GM12878 (cell line): ENCODE measurements at regions not wholly inside any gene's neighbourhood (a gene's known extent, or its start where the extent isn't known, plus 50 kb on each side); places are given as distances from the start of the nearest gene placed in this dataset.

Experiments used
- ATAC-seq: fragments of 200-7000 bp; cut with Tn5 transposase; 3 replicates; pipeline ENCODE4 v1.9.1; 2020; ENCODE audit warnings: mild to moderate bottlenecking, moderate library complexity
- BruUV-seq: library from RNA; stranded (reverse); fragments of 400-500 nt; replicated peaks from 2 replicates; lab custom pipeline; 2021; lab: Mats Ljungman, UMichigan
- CTCF ChIA-PET: fragments of 300-600 bp; sonication (Branson Sonifier 250); formaldehyde crosslinking; extraction: SDS; loops from one replicate; lab custom pipeline; 2021; ENCODE audit warnings: inconsistent platforms; lab: Yijun Ruan, JAX
- POLR2A ChIA-PET: fragments of 350-600 bp; formaldehyde crosslinking; extraction: SDS; loops from one replicate; lab custom pipeline; 2021; ENCODE audit warnings: inconsistent platforms; lab: Charles Lee
- RAD21 ChIA-PET: fragments of 300-600 bp; sonication (Branson Sonifier 250); formaldehyde crosslinking; loops from one replicate; lab custom pipeline; 2023; ENCODE audit warnings: antibody characterized with exemption; ENCODE audit not compliant: unreplicated experiment; lab: Charles Lee
- SMC1A ChIA-PET: fragments of 300-600 bp; sonication (Branson Sonifier 250); formaldehyde crosslinking; loops from one replicate; lab custom pipeline; 2023; ENCODE audit not compliant: unreplicated experiment, uncharacterized antibody; lab: Charles Lee
- DNase-seq: peaks from one replicate; pipeline ENCODE4 v3.0.0-alpha.2; 2011; ENCODE audit warnings: low read depth, low spot score
- FAIRE-seq: peaks from 3 replicates; lab custom pipeline; 2011; peaks lifted over from hg19 to GRCh38; lab: Jason Lieb, UNC
- H2AFZ ChIP-seq: 2 replicates; pipeline ENCODE4 v1.6.0; 2011; ENCODE audit warnings: low read depth, low read length, control low read depth; ENCODE audit not compliant: control insufficient read depth
- H3K27ac ChIP-seq: 2 replicates; pipeline ENCODE4 v1.5.1; 2011; ENCODE audit warnings: control low read depth; ENCODE audit not compliant: control insufficient read depth, insufficient read depth
- H3K27me3 ChIP-seq, 2 experiments: replicated peaks in 1 of 2; 2 replicates each; pipeline versions ENCODE4 v1.6.0 to v1.6.1; 2011; ENCODE audit warnings: low read length in 1 of 2; ENCODE audit not compliant: control insufficient read depth in 2 of 2, insufficient read depth in 2 of 2
- H3K36me3 ChIP-seq, 2 experiments: 2 replicates each; pipeline ENCODE4 v1.5.1; 2011; ENCODE audit warnings: low read length in 1 of 2; ENCODE audit not compliant: control insufficient read depth in 2 of 2, insufficient read depth in 2 of 2
- H3K4me1 ChIP-seq: 2 replicates; pipeline ENCODE4 v1.6.1; 2011; ENCODE audit warnings: mild to moderate bottlenecking, low read length, moderate library complexity, mixed read lengths; ENCODE audit not compliant: control insufficient read depth, insufficient read depth
- H3K4me2 ChIP-seq: 2 replicates; pipeline ENCODE4 v1.6.0; 2011; ENCODE audit warnings: control low read depth; ENCODE audit not compliant: control insufficient read depth, insufficient read depth
- H3K4me3 ChIP-seq: fragments of 200-600 bp; sonication (generic); 2 replicates; pipeline ENCODE4 v1.5.1; 2016
- H3K79me2 ChIP-seq: 2 replicates; pipeline ENCODE4 v1.6.0; 2011; ENCODE audit warnings: low read length; ENCODE audit not compliant: control insufficient read depth, insufficient read depth
- H3K9ac ChIP-seq: 2 replicates; pipeline ENCODE4 v1.8.0; 2011; ENCODE audit warnings: low read length, control low read depth, mixed read lengths; ENCODE audit not compliant: control insufficient read depth, insufficient read depth
- H3K9me3 ChIP-seq: replicated peaks from 3 replicates; pipeline ENCODE4 v1.5.1; 2011; ENCODE audit warnings: mild to moderate bottlenecking, low read length; ENCODE audit not compliant: control insufficient read depth, insufficient read depth
- H4K20me1 ChIP-seq: 2 replicates; pipeline ENCODE4 v1.6.0; 2011; ENCODE audit not compliant: control insufficient read depth, insufficient read depth
- ATF7 ChIP-seq: fragments of 450-650 bp; IDR thresholded peaks from 2 replicates; pipeline ENCODE4 v1.6.1; 2016; ENCODE audit warnings: low read depth, mild to moderate bottlenecking
- BMI1 ChIP-seq: fragments of 450-650 bp; IDR thresholded peaks from 2 replicates; pipeline ENCODE4 v1.6.1; 2016; ENCODE audit warnings: mild to moderate bottlenecking, moderate library complexity, borderline replicate concordance
- CBX3 ChIP-seq: fragments of 200-600 bp; sonication (generic); IDR thresholded peaks from 2 replicates; pipeline ENCODE4 v1.6.1; 2016; ENCODE audit warnings: low read depth, borderline replicate concordance
- CTCF ChIP-seq, 3 experiments: IDR thresholded peaks in 2 of 3; conservative IDR thresholded peaks in 1 of 3; 2 replicates each; pipeline ENCODE4 v1.5.1; 2011; ENCODE audit warnings: low read depth in 3 of 3, low read length in 3 of 3, mild to moderate bottlenecking in 3 of 3, control low read depth in 2 of 3, moderate library complexity in 2 of 3, inconsistent platforms in 1 of 3, mixed read lengths in 1 of 3; ENCODE audit not compliant: control insufficient read depth in 2 of 3, insufficient read depth in 1 of 3; ENCODE audit errors: extremely low read depth in 1 of 3
- NKRF ChIP-seq: fragments of 450-650 bp; conservative IDR thresholded peaks from 2 replicates; pipeline ENCODE4 v1.6.1; 2017; ENCODE audit warnings: mild to moderate bottlenecking, moderate library complexity
- NR2C1 ChIP-seq: fragments of 450-650 bp; IDR thresholded peaks from 2 replicates; pipeline ENCODE4 v1.6.1; 2017; ENCODE audit warnings: antibody characterized with exemption, mild to moderate bottlenecking, moderate library complexity
- POLR2AphosphoS2 ChIP-seq: IDR thresholded peaks from 2 replicates; pipeline ENCODE4 v1.6.1; 2011; ENCODE audit warnings: low read depth, mild to moderate bottlenecking, low read length, improper control_type of control experiment, moderate library complexity
- RFX5 ChIP-seq: IDR thresholded peaks from 2 replicates; pipeline ENCODE4 v1.6.1; 2011; ENCODE audit warnings: low read depth, low read length, improper control_type of control experiment
- SMC3 ChIP-seq: IDR thresholded peaks from 2 replicates; pipeline ENCODE4 v1.6.1; 2011; ENCODE audit warnings: low read length, improper control_type of control experiment, borderline replicate concordance
- SP1 ChIP-seq: IDR thresholded peaks from one replicate; pipeline ENCODE4 v1.6.1; 2011; ENCODE audit warnings: low read depth, low read length
- SREBF2 ChIP-seq: IDR thresholded peaks from 2 replicates; pipeline ENCODE4 v1.6.1; 2012; ENCODE audit warnings: mild to moderate bottlenecking, low read length
- SUZ12 ChIP-seq: fragments of 200-600 bp; sonication (generic); IDR thresholded peaks from one replicate; pipeline ENCODE4 v1.6.1; 2018; ENCODE audit warnings: antibody characterized with exemption, mild to moderate bottlenecking; ENCODE audit not compliant: unreplicated experiment
- TARDBP ChIP-seq: IDR thresholded peaks from 2 replicates; pipeline ENCODE4 v1.6.1; 2016; ENCODE audit warnings: borderline replicate concordance
- TCF7 ChIP-seq: IDR thresholded peaks from 2 replicates; pipeline ENCODE4 v1.6.1; 2014; ENCODE audit warnings: antibody characterized with exemption, borderline replicate concordance
- ZBTB40 ChIP-seq: fragments of 450-650 bp; IDR thresholded peaks from 2 replicates; pipeline ENCODE4 v1.6.1; 2016; ENCODE audit warnings: mild to moderate bottlenecking, moderate library complexity, borderline replicate concordance
- WGBS: methylation state at CpG from one replicate; pipeline ENCODE4 v1.1.6; 2016; ENCODE audit warnings: low lambda C conversion rate; ENCODE audit not compliant: insufficient replicate concordance, insufficient coverage; ENCODE audit errors: missing lambda C conversion rate; 5-methylcytosine and 5-hydroxymethylcytosine counted together
- in situ Hi-C: fragments of 300-500 bp; cut with MboI; formaldehyde crosslinking; loops from 9 replicates; pipeline ENCODE4 v1.14.3; 2018; ENCODE audit warnings: mixed read lengths
- intact Hi-C: fragments of 100-400 bp; cut with micrococcal nuclease; formaldehyde crosslinking; loops from one replicate; pipeline ENCODE4 v1.14.2; 2022; ENCODE audit not compliant: unreplicated experiment

- ATAC-seq = no peak
- in situ Hi-C loops (no loop called here), intact Hi-C loops (no loop called here)
- WGBS = 43% methylated on average over 5 of the region's 5 CpGs
- Histone ChIP-seq H3K9me3 (no peaks in the 10 kb centered on the region; the same call in 2 of the 3 replicates), H3K4me3 (no peak overlapping the region), H3K27me3 (no peaks in the 10 kb centered on the region), H3K36me3 (no peaks in the 10 kb centered on the region), H3K27ac (no peak overlapping the region), H3K9ac (no peak overlapping the region), H3K4me2 (no peak overlapping the region), H2AFZ (no peak overlapping the region), H3K4me1 (peaks cover 6% of the 10 kb centered on the region), H4K20me1 (no peaks in the 10 kb centered on the region), H3K79me2 (no peaks in the 10 kb centered on the region)
- POLR2A ChIA-PET = no interaction called here
- SMC1A ChIA-PET = interaction anchor here (1.3 kb wide), 1 partner anchor 20 kb away, joined by 4 read pairs; no protein-coding TSS in a partner anchor
- FAIRE-seq = no peak
- DNase-seq = no peak
- RAD21 ChIA-PET = no interaction called here
- CTCF ChIA-PET = no interaction called here
- BruUV-seq = no TSS peak
- TF ChIP-seq ZBTB40 (no peak), CTCF (IDR thresholded peaks at IDR 0.05 in 2 of 3, conservative IDR thresholded peaks at IDR 0.05 in 1 of 3; ENCODE audit: control insufficient read depth in 2 of 3, extremely low read depth in 1 of 3, insufficient read depth in 1 of 3, low read depth in 3 of 3, low read length in 3 of 3) (no peak), SUZ12 (no peak), NR2C1 (no peak), SMC3 (no peak), SP1 (no peak), NKRF (no peak), TCF7 (no peak), TARDBP (no peak), CBX3 (no peak), BMI1 (no peak), RFX5 (no peak), SREBF2 (no peak), ATF7 (no peak), POLR2AphosphoS2 (no peak)
Measured at GRCh38 chr5:56499901-56500300, 266.8 kb upstream of the ANKRD55 start.
